ENCODE measurements at regions not wholly inside any gene's neighbourhood (a gene's known extent, or its start where the extent isn't known, plus 50 kb on each side); places are given as distances from the start of the nearest gene placed in this dataset.

DNA sequence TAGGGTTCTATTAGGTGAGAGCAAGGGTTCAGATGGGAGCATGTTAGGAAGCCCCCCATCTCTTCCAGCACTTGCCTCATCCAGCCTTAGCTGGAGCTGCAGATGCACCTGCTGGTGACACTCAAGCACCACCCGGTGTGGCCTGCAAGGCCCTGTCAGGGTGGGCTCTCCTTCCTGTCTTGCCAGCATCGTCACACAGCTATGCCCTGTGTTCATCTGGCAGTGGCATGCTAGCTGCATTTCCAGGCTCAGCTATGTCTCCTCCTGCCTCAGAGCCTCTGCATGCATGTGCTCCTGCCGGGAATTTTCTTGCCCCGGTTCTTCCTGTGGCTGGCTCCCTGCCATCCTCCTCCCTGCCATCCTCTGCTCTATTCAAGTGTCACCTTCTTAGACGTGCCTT lies 129.7 kb upstream of the KLF6 start:
- Mint-ChIP-seq H3K9me3 (peaks cover 18% of the 10 kb centered on the region), H3K4me3 (no peak overlapping the region), H3K36me3 (peaks cover 8% of the 10 kb centered on the region), H3K27me3 (ENCODE audit: low read depth) (no peaks in the 10 kb centered on the region), H3K27ac (no peak overlapping the region), H3K4me1 (peaks cover 2% of the 10 kb centered on the region)
- no peak for TF ChIP-seq ATF1 (CRISPR knock-in tag; IDR thresholded peaks at IDR 0.05)
- no peak for DNase-seq (ENCODE audit: low spot score)
- POLR2A ChIA-PET: interaction anchor here (1.4 kb wide), 1 partner anchor 20 kb away, joined by 3 read pairs; no protein-coding TSS in a partner anchor
- no peak for ATAC-seq
- CTCF ChIA-PET: no interaction called here

DNA sequence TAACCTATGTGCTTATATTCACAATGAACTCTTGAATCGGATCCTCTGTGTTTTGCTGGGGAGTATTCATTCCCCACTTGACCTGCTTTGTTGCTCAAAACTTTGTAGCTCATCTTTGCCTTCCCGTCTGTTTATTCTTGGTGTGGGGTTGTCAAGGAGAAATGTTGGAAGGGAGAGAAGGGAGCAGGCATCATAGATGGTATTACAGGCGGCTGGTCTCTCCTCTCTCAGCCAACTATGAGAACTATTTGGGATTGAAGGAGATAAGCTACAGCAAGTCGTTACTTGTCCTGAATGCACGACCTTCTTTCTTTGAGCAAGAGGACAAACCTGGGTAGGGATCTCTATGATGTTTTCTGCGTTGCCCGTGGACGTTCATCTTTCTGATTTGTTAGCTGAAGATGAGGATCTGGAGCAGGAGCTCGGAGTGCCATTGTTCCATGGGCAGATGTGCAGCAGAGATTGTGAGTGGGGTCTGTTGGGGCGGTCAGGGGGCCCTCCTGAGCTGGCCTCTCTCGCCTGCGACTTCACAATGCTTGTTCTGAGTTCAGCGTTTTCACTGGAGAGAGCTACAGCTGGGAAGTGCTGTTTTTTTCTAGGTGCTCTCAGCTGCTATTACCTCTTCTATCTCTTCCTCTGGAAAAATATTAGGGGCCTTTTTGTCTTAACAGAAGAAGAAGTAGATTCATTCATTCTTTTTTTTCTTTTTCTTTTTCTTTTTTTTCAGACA lies 126.9 kb upstream of the KLF6 start:
- Mint-ChIP-seq H3K27ac (no peak overlapping the region), H3K9me3 (no peaks in the 10 kb centered on the region), H3K4me3 (no peak overlapping the region), H3K36me3 (no peaks in the 10 kb centered on the region), H3K27me3 (ENCODE audit: low read depth) (no peaks in the 10 kb centered on the region), H3K4me1 (no peaks in the 10 kb centered on the region)
- no peak for DNase-seq (ENCODE audit: low spot score)
- ChIA-PET CTCF (no interaction called here), POLR2A (no interaction called here)
- ATAC-seq: no peak
- TF ChIP-seq ZNF263 (CRISPR knock-in tag; IDR thresholded peaks at IDR 0.05; ENCODE audit: low read depth): no peak
- TF ChIP-seq, protein P1, sequence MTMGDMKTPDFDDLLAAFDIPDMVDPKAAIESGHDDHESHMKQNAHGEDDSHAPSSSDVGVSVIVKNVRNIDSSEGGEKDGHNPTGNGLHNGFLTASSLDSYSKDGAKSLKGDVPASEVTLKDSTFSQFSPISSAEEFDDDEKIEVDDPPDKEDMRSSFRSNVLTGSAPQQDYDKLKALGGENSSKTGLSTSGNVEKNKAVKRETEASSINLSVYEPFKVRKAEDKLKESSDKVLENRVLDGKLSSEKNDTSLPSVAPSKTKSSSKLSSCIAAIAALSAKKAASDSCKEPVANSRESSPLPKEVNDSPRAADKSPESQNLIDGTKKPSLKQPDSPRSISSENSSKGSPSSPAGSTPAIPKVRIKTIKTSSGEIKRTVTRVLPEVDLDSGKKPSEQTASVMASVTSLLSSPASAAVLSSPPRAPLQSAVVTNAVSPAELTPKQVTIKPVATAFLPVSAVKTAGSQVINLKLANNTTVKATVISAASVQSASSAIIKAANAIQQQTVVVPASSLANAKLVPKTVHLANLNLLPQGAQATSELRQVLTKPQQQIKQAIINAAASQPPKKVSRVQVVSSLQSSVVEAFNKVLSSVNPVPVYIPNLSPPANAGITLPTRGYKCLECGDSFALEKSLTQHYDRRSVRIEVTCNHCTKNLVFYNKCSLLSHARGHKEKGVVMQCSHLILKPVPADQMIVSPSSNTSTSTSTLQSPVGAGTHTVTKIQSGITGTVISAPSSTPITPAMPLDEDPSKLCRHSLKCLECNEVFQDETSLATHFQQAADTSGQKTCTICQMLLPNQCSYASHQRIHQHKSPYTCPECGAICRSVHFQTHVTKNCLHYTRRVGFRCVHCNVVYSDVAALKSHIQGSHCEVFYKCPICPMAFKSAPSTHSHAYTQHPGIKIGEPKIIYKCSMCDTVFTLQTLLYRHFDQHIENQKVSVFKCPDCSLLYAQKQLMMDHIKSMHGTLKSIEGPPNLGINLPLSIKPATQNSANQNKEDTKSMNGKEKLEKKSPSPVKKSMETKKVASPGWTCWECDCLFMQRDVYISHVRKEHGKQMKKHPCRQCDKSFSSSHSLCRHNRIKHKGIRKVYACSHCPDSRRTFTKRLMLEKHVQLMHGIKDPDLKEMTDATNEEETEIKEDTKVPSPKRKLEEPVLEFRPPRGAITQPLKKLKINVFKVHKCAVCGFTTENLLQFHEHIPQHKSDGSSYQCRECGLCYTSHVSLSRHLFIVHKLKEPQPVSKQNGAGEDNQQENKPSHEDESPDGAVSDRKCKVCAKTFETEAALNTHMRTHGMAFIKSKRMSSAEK (CRISPR knock-in tag; IDR thresholded peaks at IDR 0.05; ENCODE audit: borderline replicate concordance): no peak
- TF ChIP-seq, protein P2, sequence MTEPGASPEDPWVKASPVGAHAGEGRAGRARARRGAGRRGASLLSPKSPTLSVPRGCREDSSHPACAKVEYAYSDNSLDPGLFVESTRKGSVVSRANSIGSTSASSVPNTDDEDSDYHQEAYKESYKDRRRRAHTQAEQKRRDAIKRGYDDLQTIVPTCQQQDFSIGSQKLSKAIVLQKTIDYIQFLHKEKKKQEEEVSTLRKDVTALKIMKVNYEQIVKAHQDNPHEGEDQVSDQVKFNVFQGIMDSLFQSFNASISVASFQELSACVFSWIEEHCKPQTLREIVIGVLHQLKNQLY (CRISPR knock-in tag; IDR thresholded peaks at IDR 0.05): no peak

DNA sequence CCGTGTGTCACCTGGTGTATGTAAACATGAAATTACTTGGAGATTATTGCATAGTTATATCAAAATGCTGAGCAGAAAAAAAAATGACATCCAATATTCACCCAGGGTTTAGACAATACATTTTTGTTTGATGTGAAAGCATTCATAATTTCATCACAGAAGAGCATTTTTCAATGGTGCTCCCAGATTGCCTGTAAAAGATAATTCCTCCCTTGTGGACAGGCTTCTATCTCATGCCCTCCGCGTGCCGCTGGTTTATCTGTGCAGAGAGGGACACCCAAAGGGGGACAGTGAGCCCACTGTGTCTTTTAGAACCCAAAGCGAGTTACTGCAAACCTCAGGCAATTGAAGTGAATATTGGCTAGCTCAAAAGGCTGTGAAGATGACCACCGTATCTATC lies 126.2 kb upstream of the KLF6 start:
- DNase-seq (ENCODE audit: low spot score) (no peak), ATAC-seq (no peak)
- no peaks in the 10 kb centered on the region for H3K27me3 Mint-ChIP-seq (ENCODE audit: low read depth)
- no peaks in the 10 kb centered on the region for H3K9me3 Mint-ChIP-seq
- TF ChIP-seq SP1 (CRISPR knock-in tag; conservative IDR thresholded peaks at IDR 0.05) (no peak), FOXP1 (CRISPR knock-in tag; IDR thresholded peaks at IDR 0.05; ENCODE audit: borderline replicate concordance) (no peak), JAZF1 (CRISPR knock-in tag; IDR thresholded peaks at IDR 0.05) (no peak), KAT7 (CRISPR knock-in tag; IDR thresholded peaks at IDR 0.05; ENCODE audit: borderline replicate concordance) (no peak), PRRX2 (CRISPR knock-in tag; IDR thresholded peaks at IDR 0.05) (no peak), HMGA2 (CRISPR knock-in tag; IDR thresholded peaks at IDR 0.05) (no peak), ZNF671 (CRISPR knock-in tag; IDR thresholded peaks at IDR 0.05) (no peak)
- TF ChIP-seq, protein P3, sequence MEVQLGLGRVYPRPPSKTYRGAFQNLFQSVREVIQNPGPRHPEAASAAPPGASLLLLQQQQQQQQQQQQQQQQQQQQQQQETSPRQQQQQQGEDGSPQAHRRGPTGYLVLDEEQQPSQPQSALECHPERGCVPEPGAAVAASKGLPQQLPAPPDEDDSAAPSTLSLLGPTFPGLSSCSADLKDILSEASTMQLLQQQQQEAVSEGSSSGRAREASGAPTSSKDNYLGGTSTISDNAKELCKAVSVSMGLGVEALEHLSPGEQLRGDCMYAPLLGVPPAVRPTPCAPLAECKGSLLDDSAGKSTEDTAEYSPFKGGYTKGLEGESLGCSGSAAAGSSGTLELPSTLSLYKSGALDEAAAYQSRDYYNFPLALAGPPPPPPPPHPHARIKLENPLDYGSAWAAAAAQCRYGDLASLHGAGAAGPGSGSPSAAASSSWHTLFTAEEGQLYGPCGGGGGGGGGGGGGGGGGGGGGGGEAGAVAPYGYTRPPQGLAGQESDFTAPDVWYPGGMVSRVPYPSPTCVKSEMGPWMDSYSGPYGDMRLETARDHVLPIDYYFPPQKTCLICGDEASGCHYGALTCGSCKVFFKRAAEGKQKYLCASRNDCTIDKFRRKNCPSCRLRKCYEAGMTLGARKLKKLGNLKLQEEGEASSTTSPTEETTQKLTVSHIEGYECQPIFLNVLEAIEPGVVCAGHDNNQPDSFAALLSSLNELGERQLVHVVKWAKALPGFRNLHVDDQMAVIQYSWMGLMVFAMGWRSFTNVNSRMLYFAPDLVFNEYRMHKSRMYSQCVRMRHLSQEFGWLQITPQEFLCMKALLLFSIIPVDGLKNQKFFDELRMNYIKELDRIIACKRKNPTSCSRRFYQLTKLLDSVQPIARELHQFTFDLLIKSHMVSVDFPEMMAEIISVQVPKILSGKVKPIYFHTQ (CRISPR knock-in tag; IDR thresholded peaks at IDR 0.05): no peak
- TF ChIP-seq, protein P4, sequence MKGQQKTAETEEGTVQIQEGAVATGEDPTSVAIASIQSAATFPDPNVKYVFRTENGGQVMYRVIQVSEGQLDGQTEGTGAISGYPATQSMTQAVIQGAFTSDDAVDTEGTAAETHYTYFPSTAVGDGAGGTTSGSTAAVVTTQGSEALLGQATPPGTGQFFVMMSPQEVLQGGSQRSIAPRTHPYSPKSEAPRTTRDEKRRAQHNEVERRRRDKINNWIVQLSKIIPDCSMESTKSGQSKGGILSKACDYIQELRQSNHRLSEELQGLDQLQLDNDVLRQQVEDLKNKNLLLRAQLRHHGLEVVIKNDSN (CRISPR knock-in tag; IDR thresholded peaks at IDR 0.05): no peak
- TF ChIP-seq, protein P1 (CRISPR knock-in tag; IDR thresholded peaks at IDR 0.05; ENCODE audit: borderline replicate concordance): no peak
- TF ChIP-seq, protein P5, sequence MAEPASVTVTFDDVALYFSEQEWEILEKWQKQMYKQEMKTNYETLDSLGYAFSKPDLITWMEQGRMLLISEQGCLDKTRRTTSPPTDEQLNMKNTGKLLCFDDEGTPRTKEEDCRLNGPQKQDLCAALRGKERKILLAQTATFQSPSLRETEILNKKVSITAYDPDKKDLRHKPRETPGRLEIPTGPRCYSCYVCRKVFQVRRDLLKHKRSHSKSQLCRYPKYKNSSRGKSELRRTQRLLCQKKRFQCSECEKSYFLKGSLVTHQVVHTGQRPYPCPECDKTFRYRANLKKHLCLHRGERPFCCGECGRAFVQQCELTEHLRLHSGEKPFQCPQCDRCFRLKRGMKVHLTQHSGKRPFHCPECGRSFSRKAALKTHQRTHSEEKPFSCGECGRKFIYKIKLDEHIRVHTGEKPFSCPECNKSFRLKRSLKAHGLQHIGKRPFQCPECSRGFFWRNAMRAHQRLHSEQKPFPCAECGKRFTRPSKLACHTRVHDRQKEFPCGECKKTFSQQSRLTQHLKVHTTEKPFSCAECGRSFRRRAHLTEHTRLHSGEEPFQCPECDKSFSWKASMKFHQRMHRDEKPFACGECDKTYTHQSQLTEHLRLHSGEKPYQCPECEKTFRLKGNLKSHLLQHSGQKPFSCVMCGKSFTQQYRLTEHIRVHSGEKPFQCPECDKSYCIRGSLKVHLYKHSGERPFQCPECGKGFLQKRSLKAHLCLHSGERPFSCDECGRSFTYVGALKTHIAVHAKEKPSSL (CRISPR knock-in tag; conservative IDR thresholded peaks at IDR 0.05): no peak
- H3K4me3 Mint-ChIP-seq: no peak overlapping the region
- ChIA-PET POLR2A (no interaction called here), CTCF (no interaction called here)
- no peaks in the 10 kb centered on the region for H3K36me3 Mint-ChIP-seq
- no peak overlapping the region for H3K27ac Mint-ChIP-seq
- peaks cover 4% of the 10 kb centered on the region for H3K4me1 Mint-ChIP-seq
